ENCODE measurements at regions not wholly inside any gene's neighbourhood (a gene's known extent, or its start where the extent isn't known, plus 50 kb on each side); places are given as distances from the start of the nearest gene placed in this dataset.

GRCh38 chr2:133790711-133791110, 222.4 kb upstream of the NCKAP5 start:
- no peaks in the 10 kb centered on the region for H3K36me3 Mint-ChIP-seq (ENCODE audit: low read depth)
- H3K27ac ChIP-seq (ENCODE audit: low read depth, low read length) = no peak overlapping the region
- peaks cover 17% of the 10 kb centered on the region for H3K4me1 Mint-ChIP-seq
- no peak for TF ChIP-seq CTCF (conservative IDR thresholded peaks at IDR 0.05)
- H3K4me3 ChIP-seq (ENCODE audit: low read length) = no peak overlapping the region
- H3K9me3 Mint-ChIP-seq = peaks cover 31% of the 10 kb centered on the region
- H3K9me3 ChIP-seq (ENCODE audit: control insufficient read depth, low read length) = peaks cover 32% of the 10 kb centered on the region
- no peaks in the 10 kb centered on the region for H3K36me3 ChIP-seq (ENCODE audit: control insufficient read depth, insufficient read depth, low read length)
- peaks cover 17% of the 10 kb centered on the region for H3K27me3 ChIP-seq (ENCODE audit: control insufficient read depth, insufficient read depth, low read length, poor library complexity, severe bottlenecking)
- no peak overlapping the region for H3K27ac Mint-ChIP-seq
- H3K4me3 Mint-ChIP-seq = no peak overlapping the region
- peaks cover 9% of the 10 kb centered on the region for H3K27me3 Mint-ChIP-seq (ENCODE audit: insufficient read depth)
- no peak for DNase-seq
- 89% methylated on average over 1 of the region's 1 CpG; no CpG with 5 or more reads in 1 of the 2 experiments for WGBS, 2 experiments (ENCODE audit: insufficient coverage in 1 of 2, insufficient read length in 1 of 2)
- no peak overlapping the region for H3K9ac ChIP-seq (ENCODE audit: extremely low read depth, low read length, poor library complexity, severe bottlenecking)
- peaks cover 5% of the 10 kb centered on the region for H3K4me1 ChIP-seq (ENCODE audit: control insufficient read depth, insufficient read depth, low read length)

GRCh38 chr2:133791191-133791590, 222.9 kb upstream of the NCKAP5 start:
- 87 to 93% methylated on average over 6 of the region's 6 CpGs for WGBS, 2 experiments (ENCODE audit: insufficient coverage in 1 of 2, insufficient read length in 1 of 2)
- H3K9me3 Mint-ChIP-seq = peaks cover 29% of the 10 kb centered on the region
- H3K4me1 Mint-ChIP-seq = peaks cover 17% of the 10 kb centered on the region

GRCh38 chr2:133792223-133792622, 224.0 kb upstream of the NCKAP5 start:
- no peak overlapping the region for H3K9ac ChIP-seq (ENCODE audit: extremely low read depth, low read length, poor library complexity, severe bottlenecking)
- DNase-seq = no peak
- Mint-ChIP-seq H3K9me3 (peaks cover 31% of the 10 kb centered on the region), H3K27me3 (ENCODE audit: insufficient read depth) (peaks cover 9% of the 10 kb centered on the region), H3K36me3 (ENCODE audit: low read depth) (no peaks in the 10 kb centered on the region), H3K4me1 (peaks cover 17% of the 10 kb centered on the region), H3K4me3 (no peak overlapping the region), H3K27ac (no peak overlapping the region)
- peaks cover 5% of the 10 kb centered on the region for H3K4me1 ChIP-seq (ENCODE audit: control insufficient read depth, insufficient read depth, low read length)
- 90 to 93% methylated on average over 2 to 5 of the region's 5 CpGs for WGBS, 2 experiments (ENCODE audit: insufficient coverage in 1 of 2, insufficient read length in 1 of 2)
- H3K36me3 ChIP-seq (ENCODE audit: control insufficient read depth, insufficient read depth, low read length) = no peaks in the 10 kb centered on the region
- peaks cover 15% of the 10 kb centered on the region for H3K27me3 ChIP-seq (ENCODE audit: control insufficient read depth, insufficient read depth, low read length, poor library complexity, severe bottlenecking)
- no peak overlapping the region for H3K4me3 ChIP-seq (ENCODE audit: low read length)
- no peak overlapping the region for H3K27ac ChIP-seq (ENCODE audit: low read depth, low read length)
- peaks cover 44% of the 10 kb centered on the region for H3K9me3 ChIP-seq (ENCODE audit: control insufficient read depth, low read length)
- no peak for TF ChIP-seq CTCF (conservative IDR thresholded peaks at IDR 0.05)

More at GRCh38 chr2:133791191-133791590, 222.9 kb upstream of the NCKAP5 start:
- TF ChIP-seq CTCF (conservative IDR thresholded peaks at IDR 0.05) = no peak
- H3K9me3 ChIP-seq (ENCODE audit: control insufficient read depth, low read length) = peaks cover 34% of the 10 kb centered on the region
- Mint-ChIP-seq H3K4me3 (no peak overlapping the region), H3K36me3 (ENCODE audit: low read depth) (no peaks in the 10 kb centered on the region), H3K27me3 (ENCODE audit: insufficient read depth) (peaks cover 9% of the 10 kb centered on the region), H3K27ac (no peak overlapping the region)
- no peak overlapping the region for H3K9ac ChIP-seq (ENCODE audit: extremely low read depth, low read length, poor library complexity, severe bottlenecking)
- peaks cover 17% of the 10 kb centered on the region for H3K27me3 ChIP-seq (ENCODE audit: control insufficient read depth, insufficient read depth, low read length, poor library complexity, severe bottlenecking)
- H3K4me3 ChIP-seq (ENCODE audit: low read length) = peak overlapping the region; percentile 1
- peaks cover 5% of the 10 kb centered on the region for H3K4me1 ChIP-seq (ENCODE audit: control insufficient read depth, insufficient read depth, low read length)
- no peak for DNase-seq
- H3K36me3 ChIP-seq (ENCODE audit: control insufficient read depth, insufficient read depth, low read length) = no peaks in the 10 kb centered on the region
- no peak overlapping the region for H3K27ac ChIP-seq (ENCODE audit: low read depth, low read length)
